HL-60 (cell line): ENCODE measurements at regions not wholly inside any gene's neighbourhood (a gene's known extent, or its start where the extent isn't known, plus 50 kb on each side); places are given as distances from the start of the nearest gene placed in this dataset.

Experiments used
- DNase-seq, 2 experiments: peaks; one replicate each; pipeline ENCODE4 v3.0.0-alpha.2; 2010 to 2020; ENCODE audit warnings: low read depth in 1 of 2, low spot score in 1 of 2
- H3K27ac ChIP-seq: fragments of 250-450 bp; sonication (Bioruptor Pico); replicated peaks from 2 replicates; pipeline ENCODE4 v1.5.1; 2020; ENCODE audit warnings: mild to moderate bottlenecking, moderate library complexity
- H3K27me3 ChIP-seq: fragments of 250-450 bp; sonication (Bioruptor Pico); 2 replicates; pipeline ENCODE4 v1.5.1; 2021; ENCODE audit warnings: mild to moderate bottlenecking, moderate library complexity; ENCODE audit not compliant: insufficient read depth, poor library complexity, severe bottlenecking
- H3K4me3 ChIP-seq: replicated peaks from 2 replicates; pipeline ENCODE4 v1.5.1; 2011; ENCODE audit warnings: mild to moderate bottlenecking, control low read depth, low read length; ENCODE audit not compliant: insufficient read depth
- GABPA ChIP-seq: IDR thresholded peaks from 2 replicates; pipeline ENCODE4 v1.6.1; 2012; ENCODE audit warnings: low read depth
- POLR2AphosphoS5 ChIP-seq: IDR thresholded peaks from 2 replicates; pipeline ENCODE4 v1.6.1; 2012; ENCODE audit warnings: low read depth
- SPI1 ChIP-seq: IDR thresholded peaks from 2 replicates; pipeline ENCODE4 v1.6.1; 2012; ENCODE audit warnings: low read depth, mild to moderate bottlenecking, borderline replicate concordance
- TF ChIP-seq, protein P1 (sequence below): IDR thresholded peaks from 2 replicates; pipeline ENCODE4 v1.6.1; 2012; ENCODE audit warnings: low read depth; ENCODE audit not compliant: insufficient replicate concordance
- TF ChIP-seq, protein P2 (sequence below): IDR thresholded peaks from one replicate; pipeline ENCODE4 v1.5.1; 2011; ENCODE audit warnings: low read length, control low read depth, inconsistent platforms; ENCODE audit not compliant: insufficient read depth

DNA sequence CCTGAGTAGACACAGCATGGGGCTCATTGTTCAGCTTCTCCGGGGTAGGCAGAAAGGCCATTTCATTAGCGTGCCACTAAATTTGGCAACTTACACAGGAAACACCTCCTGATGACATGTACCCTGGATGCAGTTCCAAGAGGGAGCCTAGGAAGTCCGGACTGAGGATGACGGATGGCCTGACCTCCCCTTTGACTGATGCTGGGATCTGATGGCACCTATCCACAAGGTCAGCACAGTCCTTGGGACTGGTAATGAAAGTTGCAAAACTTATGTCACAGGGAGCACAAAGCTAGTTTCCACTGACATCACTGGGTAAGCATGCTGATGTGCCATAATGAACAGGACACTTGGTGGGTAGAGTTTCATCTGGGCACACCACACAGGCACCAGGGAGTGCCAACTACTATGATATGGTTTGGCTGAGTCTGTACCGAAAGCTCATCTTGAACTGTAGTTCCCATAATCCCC is 126.7 kb upstream of the ARL4C start:
- Histone ChIP-seq H3K27ac (no peak overlapping the region), H3K4me3 (no peak overlapping the region), H3K27me3 (peaks cover 6% of the 10 kb centered on the region)
- TF ChIP-seq SPI1 (no peak), GABPA (no peak), POLR2AphosphoS5 (no peak)
- TF ChIP-seq, protein P1, sequence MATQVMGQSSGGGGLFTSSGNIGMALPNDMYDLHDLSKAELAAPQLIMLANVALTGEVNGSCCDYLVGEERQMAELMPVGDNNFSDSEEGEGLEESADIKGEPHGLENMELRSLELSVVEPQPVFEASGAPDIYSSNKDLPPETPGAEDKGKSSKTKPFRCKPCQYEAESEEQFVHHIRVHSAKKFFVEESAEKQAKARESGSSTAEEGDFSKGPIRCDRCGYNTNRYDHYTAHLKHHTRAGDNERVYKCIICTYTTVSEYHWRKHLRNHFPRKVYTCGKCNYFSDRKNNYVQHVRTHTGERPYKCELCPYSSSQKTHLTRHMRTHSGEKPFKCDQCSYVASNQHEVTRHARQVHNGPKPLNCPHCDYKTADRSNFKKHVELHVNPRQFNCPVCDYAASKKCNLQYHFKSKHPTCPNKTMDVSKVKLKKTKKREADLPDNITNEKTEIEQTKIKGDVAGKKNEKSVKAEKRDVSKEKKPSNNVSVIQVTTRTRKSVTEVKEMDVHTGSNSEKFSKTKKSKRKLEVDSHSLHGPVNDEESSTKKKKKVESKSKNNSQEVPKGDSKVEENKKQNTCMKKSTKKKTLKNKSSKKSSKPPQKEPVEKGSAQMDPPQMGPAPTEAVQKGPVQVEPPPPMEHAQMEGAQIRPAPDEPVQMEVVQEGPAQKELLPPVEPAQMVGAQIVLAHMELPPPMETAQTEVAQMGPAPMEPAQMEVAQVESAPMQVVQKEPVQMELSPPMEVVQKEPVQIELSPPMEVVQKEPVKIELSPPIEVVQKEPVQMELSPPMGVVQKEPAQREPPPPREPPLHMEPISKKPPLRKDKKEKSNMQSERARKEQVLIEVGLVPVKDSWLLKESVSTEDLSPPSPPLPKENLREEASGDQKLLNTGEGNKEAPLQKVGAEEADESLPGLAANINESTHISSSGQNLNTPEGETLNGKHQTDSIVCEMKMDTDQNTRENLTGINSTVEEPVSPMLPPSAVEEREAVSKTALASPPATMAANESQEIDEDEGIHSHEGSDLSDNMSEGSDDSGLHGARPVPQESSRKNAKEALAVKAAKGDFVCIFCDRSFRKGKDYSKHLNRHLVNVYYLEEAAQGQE = no peak
- TF ChIP-seq, protein P2, sequence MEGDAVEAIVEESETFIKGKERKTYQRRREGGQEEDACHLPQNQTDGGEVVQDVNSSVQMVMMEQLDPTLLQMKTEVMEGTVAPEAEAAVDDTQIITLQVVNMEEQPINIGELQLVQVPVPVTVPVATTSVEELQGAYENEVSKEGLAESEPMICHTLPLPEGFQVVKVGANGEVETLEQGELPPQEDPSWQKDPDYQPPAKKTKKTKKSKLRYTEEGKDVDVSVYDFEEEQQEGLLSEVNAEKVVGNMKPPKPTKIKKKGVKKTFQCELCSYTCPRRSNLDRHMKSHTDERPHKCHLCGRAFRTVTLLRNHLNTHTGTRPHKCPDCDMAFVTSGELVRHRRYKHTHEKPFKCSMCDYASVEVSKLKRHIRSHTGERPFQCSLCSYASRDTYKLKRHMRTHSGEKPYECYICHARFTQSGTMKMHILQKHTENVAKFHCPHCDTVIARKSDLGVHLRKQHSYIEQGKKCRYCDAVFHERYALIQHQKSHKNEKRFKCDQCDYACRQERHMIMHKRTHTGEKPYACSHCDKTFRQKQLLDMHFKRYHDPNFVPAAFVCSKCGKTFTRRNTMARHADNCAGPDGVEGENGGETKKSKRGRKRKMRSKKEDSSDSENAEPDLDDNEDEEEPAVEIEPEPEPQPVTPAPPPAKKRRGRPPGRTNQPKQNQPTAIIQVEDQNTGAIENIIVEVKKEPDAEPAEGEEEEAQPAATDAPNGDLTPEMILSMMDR = no peak
- DNase-seq = no peak

DNA sequence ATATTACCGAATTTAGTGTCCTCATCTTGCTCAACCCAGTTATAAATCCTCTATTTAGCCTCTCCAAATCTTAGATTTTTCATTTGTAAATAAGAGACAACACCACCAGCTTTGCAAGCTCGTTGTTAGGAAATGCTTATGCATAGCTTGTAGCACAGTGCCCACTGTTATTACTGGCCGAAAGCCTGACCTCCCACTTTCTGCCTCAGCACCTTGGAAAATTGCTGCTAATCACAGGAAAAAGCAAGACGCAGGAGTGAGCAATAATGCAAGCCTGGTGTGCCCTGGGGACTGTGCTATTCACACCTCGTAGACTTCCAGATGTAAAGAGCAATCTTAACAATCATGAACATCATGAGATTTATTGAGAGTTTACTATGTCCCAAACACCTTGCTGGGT is 124.2 kb upstream of the ARL4C start:
- no peak overlapping the region for H3K4me3 ChIP-seq
- H3K27me3 ChIP-seq = peaks cover 6% of the 10 kb centered on the region
- no peak overlapping the region for H3K27ac ChIP-seq
- TF ChIP-seq, protein P1 = no peak
- TF ChIP-seq POLR2AphosphoS5 (no peak), SPI1 (no peak), GABPA (no peak)
- TF ChIP-seq, protein P2 = no peak
- no peak for DNase-seq

DNA sequence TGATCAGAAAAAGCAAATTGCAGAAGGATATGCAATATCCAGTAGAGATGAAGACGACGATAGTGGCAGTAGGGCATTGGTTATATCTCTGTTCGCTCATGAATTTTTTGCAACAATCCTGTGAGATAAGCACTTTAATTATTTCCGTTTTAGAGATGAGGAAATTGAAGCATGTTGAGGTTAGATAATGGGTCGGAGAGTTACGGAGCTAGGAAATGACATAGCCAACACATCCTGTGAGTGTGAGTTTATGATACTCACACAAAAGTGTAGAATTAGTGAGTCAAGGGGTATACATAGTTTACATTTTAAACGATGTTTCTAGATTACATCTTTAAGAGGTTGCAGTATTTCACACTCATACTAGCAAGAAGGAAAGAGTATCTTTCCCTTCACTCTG is 123.1 kb upstream of the ARL4C start:
- Histone ChIP-seq H3K27ac (no peak overlapping the region), H3K27me3 (peaks cover 6% of the 10 kb centered on the region), H3K4me3 (no peak overlapping the region)
- no peak for DNase-seq
- TF ChIP-seq GABPA (no peak), POLR2AphosphoS5 (no peak), SPI1 (no peak)
- TF ChIP-seq, protein P2 = no peak
- TF ChIP-seq, protein P1 = no peak
